Endothelial cell (in vitro differentiated cells): ENCODE measurements at regions not wholly inside any gene's neighbourhood (a gene's known extent, or its start where the extent isn't known, plus 50 kb on each side); places are given as distances from the start of the nearest gene placed in this dataset.
A peak's percentile ranks its signal among the peaks of the same experiment; 100 is the strongest.

Source experiments
- DNase-seq: peaks from one replicate; pipeline ENCODE4 v3.0.0; 2021; ENCODE audit warnings: low spot score
- H3K27ac Mint-ChIP-seq: one replicate; pipeline ENCODE4 v1.8.0; 2021; ENCODE audit warnings: mixed read lengths, inconsistent platforms; ENCODE audit not compliant: unreplicated experiment
- H3K27me3 Mint-ChIP-seq: one replicate; pipeline ENCODE4 v1.8.0; 2021; ENCODE audit warnings: mild to moderate bottlenecking, moderate library complexity, mixed read lengths, inconsistent platforms; ENCODE audit not compliant: unreplicated experiment
- H3K36me3 Mint-ChIP-seq: one replicate; pipeline ENCODE4 v1.8.0; 2021; ENCODE audit warnings: mild to moderate bottlenecking, low read depth, mixed read lengths, inconsistent platforms; ENCODE audit not compliant: unreplicated experiment
- H3K4me1 Mint-ChIP-seq: one replicate; pipeline ENCODE4 v1.8.0; 2021; ENCODE audit warnings: mild to moderate bottlenecking, mixed read lengths, inconsistent platforms; ENCODE audit not compliant: unreplicated experiment
- H3K4me3 Mint-ChIP-seq: one replicate; pipeline ENCODE4 v1.8.0; 2021; ENCODE audit warnings: mild to moderate bottlenecking, mixed read lengths, inconsistent platforms; ENCODE audit not compliant: unreplicated experiment
- H3K9me3 Mint-ChIP-seq: one replicate; pipeline ENCODE4 v1.8.0; 2021; ENCODE audit warnings: mixed read lengths, inconsistent platforms; ENCODE audit not compliant: unreplicated experiment
- CTCF ChIP-seq: fragments of 200-600 bp; sonication (generic); IDR thresholded peaks from one replicate; pipeline ENCODE4 v1.5.0; 2021; ENCODE audit warnings: antibody characterized with exemption; ENCODE audit not compliant: unreplicated experiment

- Mint-ChIP-seq H3K9me3 (no peaks in the 10 kb centered on the region), H3K4me3 (no peak overlapping the region), H3K27ac (peak overlapping the region; percentile 98), H3K27me3 (no peaks in the 10 kb centered on the region), H3K36me3 (no peaks in the 10 kb centered on the region), H3K4me1 (peaks cover 29% of the 10 kb centered on the region)
- no peak for TF ChIP-seq CTCF
- DNase-seq = no peak
Measured at GRCh38 chr2:116917196-116917595, 897.3 kb upstream of the DDX18 start.

- no peaks in the 10 kb centered on the region for H3K9me3 Mint-ChIP-seq
- no peak for DNase-seq
- H3K4me3 Mint-ChIP-seq = no peak overlapping the region
- no peak for TF ChIP-seq CTCF
- no peaks in the 10 kb centered on the region for H3K36me3 Mint-ChIP-seq
- H3K27me3 Mint-ChIP-seq = no peaks in the 10 kb centered on the region
- H3K27ac Mint-ChIP-seq = no peak overlapping the region
- H3K4me1 Mint-ChIP-seq = peaks cover 24% of the 10 kb centered on the region
Measured at GRCh38 chr2:116918574-116918973, 895.9 kb upstream of the DDX18 start.

GRCh38 chr2:116922414-116922813 lies 892.1 kb upstream of the DDX18 start:
- Mint-ChIP-seq H3K9me3 (no peaks in the 10 kb centered on the region), H3K27me3 (no peaks in the 10 kb centered on the region), H3K36me3 (no peaks in the 10 kb centered on the region), H3K4me1 (peaks cover 33% of the 10 kb centered on the region), H3K27ac (no peak overlapping the region), H3K4me3 (no peak overlapping the region)
- DNase-seq = no peak
- TF ChIP-seq CTCF = no peak

GRCh38 chr2:116924509-116924908 lies 890.0 kb upstream of the DDX18 start:
- TF ChIP-seq CTCF = no peak
- no peaks in the 10 kb centered on the region for H3K36me3 Mint-ChIP-seq
- H3K27ac Mint-ChIP-seq = no peak overlapping the region
- no peaks in the 10 kb centered on the region for H3K27me3 Mint-ChIP-seq
- H3K4me3 Mint-ChIP-seq = no peak overlapping the region
- no peak for DNase-seq
- H3K9me3 Mint-ChIP-seq = no peaks in the 10 kb centered on the region
- H3K4me1 Mint-ChIP-seq = peaks cover 27% of the 10 kb centered on the region

- no peak overlapping the region for H3K27ac Mint-ChIP-seq
- H3K4me3 Mint-ChIP-seq = no peak overlapping the region
- peaks cover 4% of the 10 kb centered on the region for H3K27me3 Mint-ChIP-seq
- no peak for TF ChIP-seq CTCF
- DNase-seq = no peak
- H3K4me1 Mint-ChIP-seq = peaks cover 6% of the 10 kb centered on the region
- peaks cover 3% of the 10 kb centered on the region for H3K9me3 Mint-ChIP-seq
- peaks cover 4% of the 10 kb centered on the region for H3K36me3 Mint-ChIP-seq
Measured at GRCh38 chr2:116935097-116935814, 879.2 kb upstream of the DDX18 start.
